ENCODE measurements at regions not wholly inside any gene's neighbourhood (a gene's known extent, or its start where the extent isn't known, plus 50 kb on each side); places are given as distances from the start of the nearest gene placed in this dataset.

- DNase-seq: no peak
- Histone ChIP-seq H3K9me3 (no peaks in the 10 kb centered on the region), H3K27ac (no peak overlapping the region), H3K9ac (ENCODE audit: low read depth in 2 of 2, low read length in 2 of 2) (no peak overlapping the region), H3K4me3 (no peak overlapping the region), H3K36me3 (no peaks in the 10 kb centered on the region), H3K27me3 (no peaks in the 10 kb centered on the region), H3K4me1 (no peaks in the 10 kb centered on the region)
- TF ChIP-seq CTCF (IDR thresholded peaks at IDR 0.05): no peak
- intact Hi-C loops (cut with DNase I): no loop called here
Observed at GRCh38 chr1:100628631-100629081, 90.7 kb downstream of the GPR88 start.

- H3K9me3 ChIP-seq: no peaks in the 10 kb centered on the region
- no peaks in the 10 kb centered on the region for H3K27me3 ChIP-seq
- intact Hi-C loops (cut with DNase I): no loop called here
- H3K4me1 ChIP-seq: no peaks in the 10 kb centered on the region
- no peak for DNase-seq
- no peak overlapping the region for H3K9ac ChIP-seq (ENCODE audit: low read depth in 2 of 2, low read length in 2 of 2)
- no peaks in the 10 kb centered on the region for H3K36me3 ChIP-seq
- H3K4me3 ChIP-seq: no peak overlapping the region
- no peak overlapping the region for H3K27ac ChIP-seq
- no peak for TF ChIP-seq CTCF (IDR thresholded peaks at IDR 0.05)
Observed at GRCh38 chr1:100629391-100629790, 90.2 kb upstream of the VCAM1 start.

GRCh38 chr1:100631015-100631551 lies 88.5 kb upstream of the VCAM1 start:
- Histone ChIP-seq H3K9me3 (no peaks in the 10 kb centered on the region), H3K4me3 (no peak overlapping the region), H3K27ac (no peak overlapping the region), H3K9ac (ENCODE audit: low read depth in 2 of 2, low read length in 2 of 2) (no peak overlapping the region), H3K27me3 (no peaks in the 10 kb centered on the region), H3K4me1 (no peaks in the 10 kb centered on the region), H3K36me3 (no peaks in the 10 kb centered on the region)
- no peak for TF ChIP-seq CTCF (IDR thresholded peaks at IDR 0.05)
- no peak for DNase-seq
- intact Hi-C loops (cut with DNase I): no loop called here

GRCh38 chr1:100642826-100643225 lies 76.7 kb upstream of the VCAM1 start:
- no peaks in the 10 kb centered on the region for H3K4me1 ChIP-seq
- no peak for DNase-seq
- no peak overlapping the region for H3K4me3 ChIP-seq
- no peaks in the 10 kb centered on the region for H3K36me3 ChIP-seq
- no peak for TF ChIP-seq CTCF (IDR thresholded peaks at IDR 0.05)
- H3K9me3 ChIP-seq: no peaks in the 10 kb centered on the region
- no peaks in the 10 kb centered on the region for H3K27me3 ChIP-seq
- intact Hi-C loops (cut with DNase I): no loop called here
- no peak overlapping the region for H3K9ac ChIP-seq (ENCODE audit: low read depth in 2 of 2, low read length in 2 of 2)
- no peak overlapping the region for H3K27ac ChIP-seq

- no peak for TF ChIP-seq CTCF (IDR thresholded peaks at IDR 0.05)
- intact Hi-C loops (cut with DNase I): no loop called here
- Histone ChIP-seq H3K4me3 (no peak overlapping the region), H3K36me3 (no peaks in the 10 kb centered on the region), H3K27ac (no peak overlapping the region), H3K9ac (ENCODE audit: low read depth in 2 of 2, low read length in 2 of 2) (no peak overlapping the region), H3K4me1 (no peaks in the 10 kb centered on the region), H3K27me3 (no peaks in the 10 kb centered on the region), H3K9me3 (no peaks in the 10 kb centered on the region)
- DNase-seq: peak; percentile 25
Observed at GRCh38 chr1:100643471-100644196, 75.9 kb upstream of the VCAM1 start.

Data from colonic mucosa (tissue), 4 donors.